HG03039 (cell line): ENCODE measurements at regions not wholly inside any gene's neighbourhood (a gene's known extent, or its start where the extent isn't known, plus 50 kb on each side); places are given as distances from the start of the nearest gene placed in this dataset.
"Not testable (repeated sequence)": the region's sequence is repeated elsewhere in the genome, so short reads cannot be mapped to it uniquely, and the experiment has no call there.

Source experiments
- ATAC-seq: cut with Tn5 transposase; IDR thresholded peaks from one replicate; pipeline ENCODE4 v1.9.1; 2021; ENCODE audit warnings: mild to moderate bottlenecking, moderate library complexity; ENCODE audit not compliant: unreplicated experiment

DNA sequence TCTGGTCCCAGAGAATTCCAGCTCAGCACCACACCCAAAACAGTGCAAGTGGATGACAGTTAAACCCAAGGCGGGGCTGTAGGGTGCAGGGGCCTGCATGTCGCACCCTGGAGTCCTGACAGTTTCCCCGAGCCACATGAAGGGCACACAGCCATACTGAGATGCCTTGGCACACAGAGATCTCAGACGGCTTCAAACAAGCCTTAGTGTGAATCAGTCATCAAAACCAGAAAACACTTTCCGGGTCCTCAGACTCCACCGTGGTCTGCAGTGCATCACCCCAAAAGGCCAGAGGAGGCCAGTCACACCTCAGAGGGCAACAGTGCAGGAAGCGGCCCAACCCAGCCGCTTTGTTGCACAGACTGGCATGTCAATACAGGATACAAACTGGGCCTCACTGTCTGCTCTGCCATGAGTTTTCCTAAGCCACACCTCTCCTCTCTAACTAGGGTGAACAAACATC, 64.6 kb upstream of the ENPP6 start:
- ATAC-seq = no peak

DNA sequence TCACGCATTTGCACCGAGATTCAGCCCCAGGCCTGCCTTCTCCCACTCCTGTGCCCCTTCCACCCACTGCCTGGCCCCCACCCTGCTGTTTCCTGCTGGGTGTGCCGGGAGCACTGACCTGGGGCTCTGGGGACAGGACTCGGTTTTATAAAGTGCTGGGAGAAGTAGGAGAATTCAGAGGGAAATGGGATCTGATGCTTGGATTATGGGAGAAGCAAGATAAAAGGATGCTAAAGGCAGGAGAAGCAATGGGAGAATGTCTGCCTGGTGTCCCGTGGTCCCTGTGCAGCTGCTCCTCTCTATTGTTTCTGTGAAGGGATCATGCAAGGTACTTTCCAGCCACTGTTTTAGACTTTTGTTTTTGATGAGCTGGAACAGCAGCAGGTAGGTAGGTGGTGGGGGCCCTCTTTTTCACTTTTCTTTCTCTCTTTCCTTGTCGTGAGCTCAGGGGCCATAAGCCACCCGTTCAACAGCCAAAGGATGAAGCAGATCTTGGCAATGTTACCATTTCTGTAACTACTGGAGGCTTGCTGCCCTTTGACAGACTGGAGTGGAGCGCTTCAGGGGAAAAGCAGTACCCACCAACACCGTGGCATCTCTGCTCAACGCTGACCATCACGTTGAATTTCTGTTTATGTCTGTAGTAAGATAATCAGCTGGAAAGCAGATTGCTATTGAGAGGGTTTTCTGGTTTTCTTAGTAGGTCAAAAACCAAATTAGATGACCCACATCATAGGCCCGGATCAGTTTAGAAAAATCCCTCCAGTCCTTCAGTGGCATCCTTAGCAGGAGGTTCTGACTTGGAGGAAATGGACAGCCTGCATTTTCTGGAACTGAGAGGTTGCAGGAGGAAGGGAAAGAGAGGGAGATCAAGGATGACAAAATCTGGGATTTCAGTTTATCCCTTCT, 63.8 kb upstream of the ENPP6 start:
- no peak for ATAC-seq

DNA sequence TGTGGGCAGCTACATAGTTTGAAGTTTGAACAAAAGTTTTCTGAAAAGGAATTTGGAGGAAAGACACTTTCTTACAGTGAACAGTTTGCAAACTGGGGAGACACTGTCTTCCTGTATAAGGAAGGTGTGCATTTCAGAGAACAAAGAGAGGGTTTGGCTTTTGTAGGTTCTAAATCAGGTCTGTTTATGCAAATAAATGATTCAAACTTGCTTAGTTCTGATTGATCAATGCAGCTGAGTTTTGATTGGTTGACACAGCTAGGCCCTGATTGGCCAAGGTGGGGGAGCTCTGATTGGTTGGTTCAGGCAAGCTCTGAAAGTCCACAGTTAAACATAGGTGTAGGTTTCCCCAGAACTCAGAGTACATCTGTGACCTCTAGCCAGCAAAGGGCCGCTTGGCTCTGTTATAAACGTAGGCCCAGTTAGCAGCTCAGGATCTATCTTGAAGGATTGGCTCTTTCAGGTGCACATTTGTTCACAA, 63.0 kb upstream of the ENPP6 start:
- ATAC-seq = peak; percentile 42

- ATAC-seq = no peak
These were observed 62.5 kb upstream of the ENPP6 start for GRCh38 chr4:184280137-184280536.

DNA sequence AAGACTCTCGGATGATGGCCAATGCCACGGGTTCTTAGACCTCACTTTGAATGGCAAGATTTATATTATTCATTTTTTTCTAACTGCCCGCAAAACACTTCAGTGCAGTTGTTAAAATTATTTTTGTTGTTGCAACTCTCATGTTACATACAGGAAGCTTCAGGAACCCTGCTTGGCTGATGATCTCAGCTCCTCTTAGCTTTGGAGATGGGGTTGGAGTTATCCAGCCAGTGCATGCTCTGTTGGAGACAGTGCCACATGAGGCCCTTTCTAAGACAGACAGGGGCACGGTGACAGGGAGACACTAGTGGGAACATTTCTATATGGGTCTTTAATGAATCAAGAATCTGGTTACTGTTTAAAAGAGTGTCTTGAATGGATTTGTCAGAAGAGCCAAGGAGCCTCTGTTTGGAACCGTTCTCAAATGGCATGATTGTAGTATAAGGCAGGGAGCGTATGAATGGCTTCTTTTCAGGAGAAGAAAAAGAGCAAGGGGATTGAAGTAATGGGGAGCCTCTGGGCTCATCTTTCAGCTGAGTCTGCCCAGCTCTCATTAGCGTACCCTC, 61.9 kb upstream of the ENPP6 start:
- ATAC-seq = no peak

DNA sequence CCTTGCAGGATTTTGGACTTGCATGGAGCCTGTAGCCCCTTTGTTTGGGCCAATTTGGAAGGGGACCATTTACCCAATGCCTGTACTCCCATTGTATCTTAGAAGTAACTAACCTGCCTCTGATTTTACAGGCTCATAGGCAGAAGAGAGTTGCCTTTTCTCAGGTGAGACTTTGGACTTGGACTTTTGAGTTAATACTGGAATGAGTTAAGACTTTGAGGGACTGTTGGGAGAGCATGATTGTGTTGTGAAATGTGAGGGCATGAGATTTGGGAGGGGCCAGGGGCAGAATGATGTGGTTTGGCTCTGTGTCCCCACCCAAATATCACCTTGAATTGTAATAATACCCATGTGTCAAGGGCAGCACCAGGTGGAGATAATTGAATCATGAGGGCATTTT, 60.1 kb upstream of the ENPP6 start:
- ATAC-seq = not testable (repeated sequence)

GRCh38 chr4:184277010-184277409, 59.3 kb upstream of the ENPP6 start:
- not testable (repeated sequence) for ATAC-seq

GRCh38 chr4:184276346-184276745, 58.7 kb upstream of the ENPP6 start:
- not testable (repeated sequence) for ATAC-seq

GRCh38 chr4:184275766-184276165, 58.1 kb upstream of the ENPP6 start:
- no peak for ATAC-seq

GRCh38 chr4:184274286-184274951, 56.7 kb upstream of the ENPP6 start:
- no peak for ATAC-seq

GRCh38 chr4:184273166-184274147, 55.8 kb upstream of the ENPP6 start:
- ATAC-seq = peak; percentile 51

GRCh38 chr4:184270808-184271413, 53.2 kb upstream of the ENPP6 start:
- ATAC-seq = no peak

DNA sequence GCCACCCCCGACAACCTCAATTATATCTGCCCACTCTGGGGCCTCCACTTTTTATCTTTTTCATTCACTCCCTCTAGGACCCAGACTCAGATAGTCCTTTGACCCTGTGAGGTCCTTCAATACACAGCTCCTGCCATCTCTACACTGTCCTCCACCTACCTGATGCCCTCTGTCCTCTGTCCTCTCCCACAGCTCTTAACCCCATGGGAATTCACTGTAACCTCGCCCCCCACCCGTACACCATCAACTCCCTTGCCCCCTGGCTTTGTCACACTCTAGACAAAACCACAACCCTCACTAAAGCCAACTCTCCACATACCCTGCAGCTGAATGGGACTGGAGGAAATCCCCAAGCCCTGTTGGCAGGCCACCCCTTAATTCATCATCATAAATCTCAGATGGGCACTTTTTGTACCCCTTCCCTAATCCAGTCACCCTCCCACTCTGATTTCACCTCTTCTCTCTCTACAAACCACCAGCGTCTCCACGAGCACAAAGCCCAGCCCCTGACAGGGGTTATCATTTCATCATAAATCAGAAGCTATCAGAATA, 52.3 kb upstream of the ENPP6 start:
- ATAC-seq = no peak

DNA sequence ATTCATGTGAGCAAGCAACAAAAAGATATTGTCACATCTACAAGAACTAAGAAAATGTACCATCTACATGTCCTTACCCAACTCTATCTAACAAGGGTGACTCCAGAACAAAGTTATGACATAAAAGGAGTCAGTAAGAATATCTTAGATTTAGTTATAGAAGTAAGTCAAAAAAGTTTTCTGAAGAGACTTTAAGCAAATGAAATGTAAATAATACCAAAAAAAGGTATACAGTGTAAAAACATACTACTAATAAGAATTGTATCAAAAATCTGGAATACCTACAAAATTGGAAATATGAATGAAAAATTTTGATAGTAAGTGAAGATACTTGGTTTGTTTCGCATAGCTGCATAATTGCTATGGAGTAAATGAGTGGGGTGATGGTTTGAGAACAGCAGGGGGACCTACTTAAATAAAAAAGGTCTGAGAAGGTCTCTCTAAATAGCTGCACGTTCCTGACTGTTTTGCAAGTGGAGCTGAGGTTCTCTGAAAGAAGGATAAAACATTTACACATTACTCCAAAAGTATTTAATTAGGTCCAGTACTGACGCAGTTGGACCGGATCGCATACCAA, 51.0 kb upstream of the ENPP6 start:
- ATAC-seq = no peak

GRCh38 chr4:184267673-184268583, 50.3 kb upstream of the ENPP6 start:
- peak; percentile 73 for ATAC-seq
